IMR-90 (cell line): ENCODE measurements at regions not wholly inside any gene's neighbourhood (a gene's known extent, or its start where the extent isn't known, plus 50 kb on each side); places are given as distances from the start of the nearest gene placed in this dataset.

Experiments used
- ATAC-seq: fragments of 200-7000 bp; cut with Tn5 transposase; 2 replicates; pipeline ENCODE4 v1.9.1; 2020; ENCODE audit warnings: low read depth, mild to moderate bottlenecking, moderate library complexity
- BruUV-seq: library from RNA; stranded (reverse); fragments of 400-500 nt; replicated peaks from 2 replicates; lab custom pipeline; 2021; lab: Mats Ljungman, UMichigan
- CTCF ChIA-PET: fragments of 300-600 bp; formaldehyde crosslinking; extraction: SDS; loops from one replicate; lab custom pipeline; 2021; ENCODE audit warnings: antibody characterized with exemption; lab: Yijun Ruan, JAX
- POLR2A ChIA-PET: fragments of 300-600 bp; sonication (Branson Sonifier 250); formaldehyde crosslinking; loops from one replicate; lab custom pipeline; 2022; ENCODE audit warnings: antibody characterized with exemption; ENCODE audit not compliant: unreplicated experiment; lab: Charles Lee
- DNase-seq: peaks from one replicate; pipeline ENCODE4 v3.0.0; 2013
- H2AFZ ChIP-seq: replicated peaks from 2 replicates; pipeline ENCODE3; 2013; ENCODE audit warnings: low read length, mild to moderate bottlenecking; ENCODE audit not compliant: poor library complexity
- H2AK5ac ChIP-seq: 2 replicates; pipeline ENCODE4 v1.6.1; 2013; ENCODE audit warnings: low read depth, low read length, inconsistent platforms
- H2AK9ac ChIP-seq: replicated peaks from 2 replicates; pipeline ENCODE3; 2013; ENCODE audit warnings: mild to moderate bottlenecking, low read depth, low read length, moderate library complexity; ENCODE audit not compliant: poor library complexity
- H2BK120ac ChIP-seq: 2 replicates; pipeline ENCODE4 v1.6.1; 2013; ENCODE audit warnings: low read depth, low read length, inconsistent platforms
- H2BK15ac ChIP-seq: 3 replicates; pipeline ENCODE4 v1.6.1; 2013; ENCODE audit warnings: low read depth, low read length, inconsistent platforms
- H2BK20ac ChIP-seq: 2 replicates; pipeline ENCODE4 v1.6.1; 2013; ENCODE audit warnings: low read depth, mild to moderate bottlenecking, inconsistent platforms, low read length, moderate library complexity
- H2BK5ac ChIP-seq: 2 replicates; pipeline ENCODE4 v1.6.1; 2013; ENCODE audit warnings: mild to moderate bottlenecking, low read depth, low read length, inconsistent platforms; ENCODE audit not compliant: poor library complexity, severe bottlenecking
- H3K14ac ChIP-seq: replicated peaks from 2 replicates; pipeline ENCODE4 v1.6.1; 2013; ENCODE audit warnings: low read depth, low read length, inconsistent platforms
- H3K18ac ChIP-seq: 2 replicates; pipeline ENCODE4 v1.6.1; 2013; ENCODE audit warnings: low read depth, low read length, control low read depth
- H3K23ac ChIP-seq: 2 replicates; pipeline ENCODE4 v1.6.1; 2013; ENCODE audit warnings: low read depth, low read length, inconsistent platforms
- H3K27ac ChIP-seq: 2 replicates; pipeline ENCODE4 v1.5.1; 2013; ENCODE audit warnings: mild to moderate bottlenecking, control low read depth, low read length; ENCODE audit not compliant: insufficient read depth
- H3K27me3 ChIP-seq: 2 replicates; pipeline ENCODE4 v1.6.1; 2013; ENCODE audit warnings: low read length; ENCODE audit not compliant: control insufficient read depth, insufficient read depth
- H3K36me3 ChIP-seq: 2 replicates; pipeline ENCODE4 v1.6.1; 2013; ENCODE audit warnings: low read length, mixed read lengths; ENCODE audit not compliant: control insufficient read depth, insufficient read depth
- H3K4ac ChIP-seq: 2 replicates; pipeline ENCODE4 v1.6.1; 2013; ENCODE audit warnings: low read depth, low read length, inconsistent platforms
- H3K4me1 ChIP-seq: 2 replicates; pipeline ENCODE4 v1.6.1; 2013; ENCODE audit warnings: low read length, mixed read lengths; ENCODE audit not compliant: control insufficient read depth, insufficient read depth
- H3K4me2 ChIP-seq: 2 replicates; pipeline ENCODE4 v1.6.1; 2013; ENCODE audit warnings: low read depth, mild to moderate bottlenecking, control low read depth, low read length, moderate library complexity
- H3K4me3 ChIP-seq: 2 replicates; pipeline ENCODE4 v1.5.1; 2013; ENCODE audit warnings: low read depth, mild to moderate bottlenecking, control low read depth, low read length, moderate library complexity; ENCODE audit not compliant: insufficient read depth
- H3K56ac ChIP-seq: 2 replicates; pipeline ENCODE4 v1.6.1; 2013; ENCODE audit warnings: low read length, inconsistent platforms; ENCODE audit not compliant: insufficient read depth; ENCODE audit errors: extremely low read depth
- H3K79me1 ChIP-seq, 2 experiments: 2 replicates each; pipeline ENCODE4 v1.6.1; 2013; ENCODE audit warnings: low read length in 2 of 2, inconsistent platforms in 1 of 2, low read depth in 1 of 2
- H3K9ac ChIP-seq: 2 replicates; pipeline ENCODE4 v1.6.1; 2013; ENCODE audit warnings: low read depth, low read length, control low read depth
- H3K9me1 ChIP-seq: 2 replicates; pipeline ENCODE4 v1.6.1; 2013; ENCODE audit warnings: low read length, inconsistent platforms; ENCODE audit not compliant: insufficient read depth
- H3K9me3 ChIP-seq: 2 replicates; pipeline ENCODE4 v1.6.1; 2013; ENCODE audit warnings: low read length; ENCODE audit not compliant: control insufficient read depth, insufficient read depth
- H4K20me1 ChIP-seq: 2 replicates; pipeline ENCODE4 v1.6.1; 2013; ENCODE audit warnings: low read length, inconsistent platforms; ENCODE audit not compliant: insufficient read depth
- H4K5ac ChIP-seq: 2 replicates; pipeline ENCODE4 v1.6.1; 2013; ENCODE audit warnings: mild to moderate bottlenecking, low read depth, low read length, control low read depth
- H4K8ac ChIP-seq, 2 experiments: 2 replicates each; pipeline ENCODE4 v1.6.1; 2013; ENCODE audit warnings: low read depth in 2 of 2, low read length in 2 of 2, control low read depth in 1 of 2, inconsistent platforms in 1 of 2
- H4K91ac ChIP-seq: 2 replicates; pipeline ENCODE4 v1.6.1; 2013; ENCODE audit warnings: low read depth, low read length, inconsistent platforms; ENCODE audit not compliant: insufficient read depth
- BHLHE40 ChIP-seq: fragments of 150-350 bp; IDR thresholded peaks from 2 replicates; pipeline ENCODE4 v1.6.1; 2016; ENCODE audit warnings: mild to moderate bottlenecking, low read depth, low read length
- CEBPB ChIP-seq: IDR thresholded peaks from 2 replicates; pipeline ENCODE4 v1.6.1; 2012; ENCODE audit warnings: low read depth, low read length, improper control_type of control experiment
- CHD1 ChIP-seq: IDR thresholded peaks from 2 replicates; pipeline ENCODE4 v1.6.1; 2012; ENCODE audit warnings: low read depth, low read length, improper control_type of control experiment
- FOS ChIP-seq: fragments of 150-350 bp; IDR thresholded peaks from 2 replicates; pipeline ENCODE4 v1.6.1; 2016; ENCODE audit warnings: low read depth, low read length
- MAFK ChIP-seq: IDR thresholded peaks from 2 replicates; pipeline ENCODE4 v1.6.1; 2012; ENCODE audit warnings: low read depth, low read length, improper control_type of control experiment
- MAZ ChIP-seq: IDR thresholded peaks from 2 replicates; pipeline ENCODE4 v1.6.1; 2012; ENCODE audit warnings: low read depth, mild to moderate bottlenecking, low read length, improper control_type of control experiment, moderate library complexity, borderline replicate concordance
- MXI1 ChIP-seq: IDR thresholded peaks from 2 replicates; pipeline ENCODE4 v1.6.1; 2012; ENCODE audit warnings: low read depth, mild to moderate bottlenecking, low read length, moderate library complexity, borderline replicate concordance
- NFE2L2 ChIP-seq: fragments of 150-350 bp; IDR thresholded peaks from 2 replicates; pipeline ENCODE4 v1.6.1; 2016; ENCODE audit warnings: low read depth, mild to moderate bottlenecking, low read length
- POLR2A ChIP-seq: IDR thresholded peaks from 2 replicates; pipeline ENCODE4 v1.6.1; 2012; ENCODE audit warnings: mild to moderate bottlenecking, low read depth, low read length
- RAD21 ChIP-seq: IDR thresholded peaks from 2 replicates; pipeline ENCODE4 v1.6.1; 2012; ENCODE audit warnings: low read length, improper control_type of control experiment
- RCOR1 ChIP-seq: IDR thresholded peaks from 2 replicates; pipeline ENCODE4 v1.6.1; 2012; ENCODE audit warnings: mild to moderate bottlenecking, low read length, improper control_type of control experiment; ENCODE audit not compliant: insufficient replicate concordance
- RFX5 ChIP-seq: IDR thresholded peaks from 2 replicates; pipeline ENCODE4 v1.8.0; 2012; ENCODE audit warnings: low read depth, mild to moderate bottlenecking, low read length, moderate library complexity
- SMC3 ChIP-seq: fragments of 150-350 bp; IDR thresholded peaks from 2 replicates; pipeline ENCODE4 v1.6.1; 2016; ENCODE audit warnings: low read depth, mild to moderate bottlenecking, antibody characterized with exemption, low read length, moderate library complexity
- dilution Hi-C: fragments of 300-500 bp; cut with HindIII; formaldehyde crosslinking; loops from one replicate; pipeline ENCODE4 v1.14.3; 2018; ENCODE audit warnings: low sequenced_read_pairs; ENCODE audit not compliant: unreplicated experiment
- in situ Hi-C: fragments of 300-500 bp; cut with MboI; formaldehyde crosslinking; loops from 3 replicates; pipeline ENCODE4 v1.14.3; 2019; ENCODE audit warnings: low sequenced_read_pairs, inconsistent platforms, mixed read lengths
- intact Hi-C: fragments of 100-400 bp; cut with micrococcal nuclease; formaldehyde crosslinking; loops from 2 replicates; pipeline ENCODE4 v1.10.0; 2022
- TF ChIP-seq, protein P1 (sequence below): conservative IDR thresholded peaks from 2 replicates; pipeline ENCODE4 v1.5.1; 2012; ENCODE audit warnings: mild to moderate bottlenecking, low read depth, low read length, improper control_type of control experiment
- TF ChIP-seq, protein P2 (sequence below): fragments of 150-350 bp; IDR thresholded peaks from 2 replicates; pipeline ENCODE4 v1.6.1; 2017; ENCODE audit warnings: mild to moderate bottlenecking, antibody characterized with exemption, low read length, low read depth
- TF ChIP-seq, protein P3 (sequence below): fragments of 150-350 bp; IDR thresholded peaks from 2 replicates; pipeline ENCODE4 v1.6.1; 2016; ENCODE audit warnings: low read depth, mild to moderate bottlenecking, low read length, moderate library complexity, borderline replicate concordance

DNA sequence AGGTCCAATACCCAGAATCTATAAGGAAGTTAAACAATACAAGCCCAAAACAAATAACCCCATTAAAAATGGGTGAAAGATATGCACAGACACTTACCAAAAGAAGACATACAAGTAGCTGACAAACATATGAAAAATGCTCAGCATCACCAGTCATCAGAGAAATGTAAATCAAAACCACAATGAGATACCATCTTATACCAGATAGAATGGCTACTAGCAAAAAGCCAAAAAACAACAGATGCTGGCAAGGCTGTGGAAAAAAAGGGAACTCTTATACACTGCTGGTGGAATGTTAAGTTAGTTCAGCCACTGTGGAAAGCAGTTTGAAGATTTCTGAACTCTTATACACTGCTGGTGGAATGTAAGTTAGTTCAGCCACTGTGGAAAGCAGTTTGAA lies 331.1 kb downstream of the KIF20B start:
- POLR2A ChIA-PET, result no interaction called here
- Histone ChIP-seq H3K4me1 (no peaks in the 10 kb centered on the region), H3K4me3 (no peak overlapping the region), H2BK120ac (no peak overlapping the region), H3K4me2 (no peak overlapping the region), H3K79me1 (no peaks in the 10 kb centered on the region), H2AFZ (no peak overlapping the region), H3K36me3 (no peaks in the 10 kb centered on the region), H4K5ac (no peak overlapping the region), H3K9me1 (no peaks in the 10 kb centered on the region), H2BK20ac (no peak overlapping the region), H3K27me3 (no peaks in the 10 kb centered on the region), H3K9ac (no peak overlapping the region), H3K14ac (no peak overlapping the region), H3K56ac (no peak overlapping the region), H3K4ac (no peak overlapping the region), H3K9me3 (no peaks in the 10 kb centered on the region), H3K18ac (no peak overlapping the region), H4K91ac (no peak overlapping the region), H2BK15ac (no peak overlapping the region), H2AK9ac (no peak overlapping the region), H4K20me1 (no peaks in the 10 kb centered on the region), H3K27ac (no peak overlapping the region), H4K8ac (no peak overlapping the region), H2BK5ac (no peak overlapping the region), H3K23ac (no peak overlapping the region), H2AK5ac (no peak overlapping the region)
- CTCF ChIA-PET, result no interaction called here
- intact Hi-C loops (no loop called here), dilution Hi-C loops (no loop called here), in situ Hi-C loops (no loop called here)
- DNase-seq (no peak), ATAC-seq (no peak)
- no TSS peak for BruUV-seq
- TF ChIP-seq RCOR1 (no peak), RFX5 (no peak), NFE2L2 (no peak), RAD21 (no peak), CHD1 (no peak), FOS (no peak), BHLHE40 (no peak), MAFK (no peak), POLR2A (no peak), CEBPB (no peak), MXI1 (no peak), MAZ (no peak), SMC3 (no peak)
- TF ChIP-seq, protein P1, sequence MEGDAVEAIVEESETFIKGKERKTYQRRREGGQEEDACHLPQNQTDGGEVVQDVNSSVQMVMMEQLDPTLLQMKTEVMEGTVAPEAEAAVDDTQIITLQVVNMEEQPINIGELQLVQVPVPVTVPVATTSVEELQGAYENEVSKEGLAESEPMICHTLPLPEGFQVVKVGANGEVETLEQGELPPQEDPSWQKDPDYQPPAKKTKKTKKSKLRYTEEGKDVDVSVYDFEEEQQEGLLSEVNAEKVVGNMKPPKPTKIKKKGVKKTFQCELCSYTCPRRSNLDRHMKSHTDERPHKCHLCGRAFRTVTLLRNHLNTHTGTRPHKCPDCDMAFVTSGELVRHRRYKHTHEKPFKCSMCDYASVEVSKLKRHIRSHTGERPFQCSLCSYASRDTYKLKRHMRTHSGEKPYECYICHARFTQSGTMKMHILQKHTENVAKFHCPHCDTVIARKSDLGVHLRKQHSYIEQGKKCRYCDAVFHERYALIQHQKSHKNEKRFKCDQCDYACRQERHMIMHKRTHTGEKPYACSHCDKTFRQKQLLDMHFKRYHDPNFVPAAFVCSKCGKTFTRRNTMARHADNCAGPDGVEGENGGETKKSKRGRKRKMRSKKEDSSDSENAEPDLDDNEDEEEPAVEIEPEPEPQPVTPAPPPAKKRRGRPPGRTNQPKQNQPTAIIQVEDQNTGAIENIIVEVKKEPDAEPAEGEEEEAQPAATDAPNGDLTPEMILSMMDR, result no peak
- TF ChIP-seq, protein P2, sequence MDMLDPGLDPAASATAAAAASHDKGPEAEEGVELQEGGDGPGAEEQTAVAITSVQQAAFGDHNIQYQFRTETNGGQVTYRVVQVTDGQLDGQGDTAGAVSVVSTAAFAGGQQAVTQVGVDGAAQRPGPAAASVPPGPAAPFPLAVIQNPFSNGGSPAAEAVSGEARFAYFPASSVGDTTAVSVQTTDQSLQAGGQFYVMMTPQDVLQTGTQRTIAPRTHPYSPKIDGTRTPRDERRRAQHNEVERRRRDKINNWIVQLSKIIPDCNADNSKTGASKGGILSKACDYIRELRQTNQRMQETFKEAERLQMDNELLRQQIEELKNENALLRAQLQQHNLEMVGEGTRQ, result no peak
- TF ChIP-seq, protein P3, sequence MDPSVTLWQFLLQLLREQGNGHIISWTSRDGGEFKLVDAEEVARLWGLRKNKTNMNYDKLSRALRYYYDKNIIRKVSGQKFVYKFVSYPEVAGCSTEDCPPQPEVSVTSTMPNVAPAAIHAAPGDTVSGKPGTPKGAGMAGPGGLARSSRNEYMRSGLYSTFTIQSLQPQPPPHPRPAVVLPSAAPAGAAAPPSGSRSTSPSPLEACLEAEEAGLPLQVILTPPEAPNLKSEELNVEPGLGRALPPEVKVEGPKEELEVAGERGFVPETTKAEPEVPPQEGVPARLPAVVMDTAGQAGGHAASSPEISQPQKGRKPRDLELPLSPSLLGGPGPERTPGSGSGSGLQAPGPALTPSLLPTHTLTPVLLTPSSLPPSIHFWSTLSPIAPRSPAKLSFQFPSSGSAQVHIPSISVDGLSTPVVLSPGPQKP, result no peak
